HG03520 (cell line): ENCODE measurements at regions not wholly inside any gene's neighbourhood (a gene's known extent, or its start where the extent isn't known, plus 50 kb on each side); places are given as distances from the start of the nearest gene placed in this dataset.

ENCODE experiments used
- ATAC-seq: cut with Tn5 transposase; IDR thresholded peaks from one replicate; pipeline ENCODE4 v1.9.1; 2021; ENCODE audit warnings: mild to moderate bottlenecking, moderate library complexity; ENCODE audit not compliant: unreplicated experiment

- ATAC-seq: no peak
These were observed 52.0 kb upstream of the GRAMD1B start for GRCh38 chr11:123378096-123378495.

GRCh38 chr11:123377355-123377754 is 52.7 kb upstream of the GRAMD1B start:
- ATAC-seq: no peak

- no peak for ATAC-seq
These were observed 54.2 kb upstream of the GRAMD1B start for GRCh38 chr11:123375832-123376231.

GRCh38 chr11:123374622-123374968 is 55.5 kb upstream of the GRAMD1B start:
- ATAC-seq: no peak

- ATAC-seq: no peak
These were observed 56.1 kb upstream of the GRAMD1B start for GRCh38 chr11:123373754-123374621.

- no peak for ATAC-seq
These were observed 58.4 kb upstream of the GRAMD1B start for GRCh38 chr11:123371506-123372297.

- ATAC-seq: no peak
These were observed 63.1 kb upstream of the GRAMD1B start for GRCh38 chr11:123366924-123367323.

GRCh38 chr11:123365955-123366354 is 64.1 kb upstream of the GRAMD1B start:
- no peak for ATAC-seq

- no peak for ATAC-seq
These were observed 66.0 kb upstream of the GRAMD1B start for GRCh38 chr11:123364080-123364479.

- ATAC-seq: no peak
These were observed 66.5 kb upstream of the GRAMD1B start for GRCh38 chr11:123363556-123363955.

- ATAC-seq: no peak
These were observed 67.1 kb upstream of the GRAMD1B start for GRCh38 chr11:123362941-123363340.

GRCh38 chr11:123362186-123362585 is 67.9 kb upstream of the GRAMD1B start:
- no peak for ATAC-seq

GRCh38 chr11:123361110-123361509 is 69.0 kb upstream of the GRAMD1B start:
- no peak for ATAC-seq

- no peak for ATAC-seq
These were observed 69.7 kb upstream of the GRAMD1B start for GRCh38 chr11:123360267-123360936.

GRCh38 chr11:123357990-123358827 is 71.9 kb upstream of the GRAMD1B start:
- no peak for ATAC-seq

GRCh38 chr11:123357353-123357989 is 72.6 kb upstream of the GRAMD1B start:
- no peak for ATAC-seq

- no peak for ATAC-seq
These were observed 73.5 kb upstream of the GRAMD1B start for GRCh38 chr11:123356539-123356938.

GRCh38 chr11:123354371-123354975 is 75.6 kb upstream of the GRAMD1B start:
- ATAC-seq: no peak

GRCh38 chr11:123351375-123351774 is 78.7 kb upstream of the GRAMD1B start:
- no peak for ATAC-seq

GRCh38 chr11:123349382-123349781 is 80.7 kb upstream of the GRAMD1B start:
- ATAC-seq: no peak
